Breast epithelium (tissue), 4 donors: ENCODE measurements at regions not wholly inside any gene's neighbourhood (a gene's known extent, or its start where the extent isn't known, plus 50 kb on each side); places are given as distances from the start of the nearest gene placed in this dataset.

Experiments
- DNase-seq, 2 donors: peaks; one replicate each; pipeline ENCODE4 v3.0.0-alpha.2; 2019; ENCODE audit warnings: low spot score in 2 of 2
- H3K27ac ChIP-seq, 2 donors: fragments of 200-600 bp; sonication (generic) in 1 of 2; one replicate each; pipeline ENCODE4 v1.5.1; 2016 to 2019; ENCODE audit warnings: mild to moderate bottlenecking in 1 of 2
- H3K27me3 ChIP-seq, 2 donors: fragments of 200-600 bp; sonication (generic) in 1 of 2; one replicate each; pipeline versions ENCODE4 v1.5.1 to v1.6.0; 2017 to 2019; ENCODE audit warnings: control low read depth in 1 of 2, mild to moderate bottlenecking in 1 of 2
- H3K36me3 ChIP-seq: fragments of 200-600 bp; one replicate; pipeline ENCODE4 v1.5.1; 2019
- H3K4me1 ChIP-seq, 2 donors: fragments of 200-600 bp; sonication (generic); one replicate each; pipeline ENCODE4 v1.5.1; 2016 to 2019; ENCODE audit warnings: control low read depth in 1 of 2
- H3K4me3 ChIP-seq, 3 donors: fragments of 200-600 bp; sonication (generic); 1 replicate in 2 of 3; 2 replicates in 1 of 3; pipeline ENCODE4 v1.5.1; 2016 to 2019; ENCODE audit warnings: mild to moderate bottlenecking in 3 of 3, moderate library complexity in 2 of 3
- H3K9me3 ChIP-seq, 2 donors: fragments of 200-600 bp; sonication (generic) in 1 of 2; one replicate each; pipeline ENCODE4 v1.5.1; 2016 to 2019; ENCODE audit warnings: control low read depth in 1 of 2
- POLR2A ChIP-seq: fragments of 450-650 bp; IDR thresholded peaks from one replicate; pipeline ENCODE4 v1.6.1; 2016; ENCODE audit warnings: antibody characterized with exemption, mild to moderate bottlenecking, moderate library complexity
- POLR2AphosphoS5 ChIP-seq, 3 donors: sonication (generic); formaldehyde crosslinking; IDR thresholded peaks; one replicate each; pipeline ENCODE4 v1.6.1; 2017; ENCODE audit warnings: antibody characterized with exemption in 3 of 3
- intact Hi-C: fragments of 100-400 bp; cut with DNase I; formaldehyde crosslinking; loops from one replicate; pipeline ENCODE4 v1.15.1; 2023; ENCODE audit warnings: low total_unique reads
- TF ChIP-seq, protein P1 (sequence below), 3 donors: fragments of 450-650 bp; IDR thresholded peaks; one replicate each; pipeline ENCODE4 v1.5.1; 2016 to 2017; ENCODE audit warnings: antibody characterized with exemption in 3 of 3, mild to moderate bottlenecking in 3 of 3, moderate library complexity in 3 of 3

DNA sequence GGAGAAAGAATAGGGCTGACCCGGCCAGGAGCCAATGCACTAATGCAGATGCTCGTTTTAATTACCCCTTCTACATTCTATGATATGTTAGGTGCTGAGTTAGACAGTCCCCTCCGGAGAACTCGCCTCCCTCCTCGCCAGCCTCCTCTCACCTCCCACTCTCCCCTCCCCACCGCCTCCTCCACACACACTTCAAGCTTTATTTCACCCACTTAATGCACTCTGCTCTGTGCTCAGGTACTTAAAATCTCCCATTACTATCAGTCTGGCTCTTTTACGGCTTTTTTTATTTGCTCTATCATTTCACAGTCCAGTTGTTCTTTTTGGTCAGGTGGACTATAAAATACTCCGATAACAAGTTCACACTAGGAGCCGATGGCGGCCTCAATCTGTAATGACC is 231.6 kb downstream of the TEX36 start:
- no peak overlapping the region for H3K27ac ChIP-seq
- intact Hi-C loops, result no loop called here

DNA sequence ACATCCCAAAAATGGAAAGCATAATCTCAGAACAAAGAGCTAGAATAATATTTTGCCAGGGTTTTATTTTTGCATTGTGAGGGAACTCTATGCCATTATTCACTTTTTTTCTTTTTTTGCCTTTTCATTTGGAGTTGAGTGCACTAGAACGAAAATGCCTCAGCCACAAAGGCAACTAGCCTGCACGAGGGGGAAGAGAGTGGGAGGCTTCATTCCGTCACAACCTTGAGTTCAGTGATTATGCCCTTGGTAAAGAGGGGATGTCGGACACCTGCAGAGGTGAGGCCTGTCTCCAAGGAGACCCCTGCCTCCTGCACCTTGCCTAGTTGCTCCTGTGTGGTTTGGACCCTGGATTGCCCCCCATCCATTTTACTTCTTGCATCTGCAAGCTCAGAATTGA is 232.7 kb downstream of the TEX36 start:
- no peak for DNase-seq
- no peak for TF ChIP-seq POLR2A
- TF ChIP-seq, protein P1, sequence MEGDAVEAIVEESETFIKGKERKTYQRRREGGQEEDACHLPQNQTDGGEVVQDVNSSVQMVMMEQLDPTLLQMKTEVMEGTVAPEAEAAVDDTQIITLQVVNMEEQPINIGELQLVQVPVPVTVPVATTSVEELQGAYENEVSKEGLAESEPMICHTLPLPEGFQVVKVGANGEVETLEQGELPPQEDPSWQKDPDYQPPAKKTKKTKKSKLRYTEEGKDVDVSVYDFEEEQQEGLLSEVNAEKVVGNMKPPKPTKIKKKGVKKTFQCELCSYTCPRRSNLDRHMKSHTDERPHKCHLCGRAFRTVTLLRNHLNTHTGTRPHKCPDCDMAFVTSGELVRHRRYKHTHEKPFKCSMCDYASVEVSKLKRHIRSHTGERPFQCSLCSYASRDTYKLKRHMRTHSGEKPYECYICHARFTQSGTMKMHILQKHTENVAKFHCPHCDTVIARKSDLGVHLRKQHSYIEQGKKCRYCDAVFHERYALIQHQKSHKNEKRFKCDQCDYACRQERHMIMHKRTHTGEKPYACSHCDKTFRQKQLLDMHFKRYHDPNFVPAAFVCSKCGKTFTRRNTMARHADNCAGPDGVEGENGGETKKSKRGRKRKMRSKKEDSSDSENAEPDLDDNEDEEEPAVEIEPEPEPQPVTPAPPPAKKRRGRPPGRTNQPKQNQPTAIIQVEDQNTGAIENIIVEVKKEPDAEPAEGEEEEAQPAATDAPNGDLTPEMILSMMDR (IDR thresholded peaks at IDR 0.05), result no peak
- TF ChIP-seq POLR2AphosphoS5 (IDR thresholded peaks at IDR 0.05), result no peak
- no peaks in the 10 kb centered on the region for H3K36me3 ChIP-seq
- intact Hi-C loops, result no loop called here
- H3K4me3 ChIP-seq, result no peak overlapping the region
- H3K27ac ChIP-seq, result no peak overlapping the region
- H3K27me3 ChIP-seq, result no peaks in the 10 kb centered on the region
- H3K4me1 ChIP-seq, result no peaks in the 10 kb centered on the region
- no peaks in the 10 kb centered on the region for H3K9me3 ChIP-seq

More for the DNA sequence above, 231.6 kb downstream of the TEX36 start:
- Histone ChIP-seq H3K36me3 (no peaks in the 10 kb centered on the region), H3K9me3 (no peaks in the 10 kb centered on the region), H3K4me3 (no peak overlapping the region), H3K4me1 (no peaks in the 10 kb centered on the region), H3K27me3 (no peaks in the 10 kb centered on the region)
- TF ChIP-seq POLR2A (no peak), POLR2AphosphoS5 (IDR thresholded peaks at IDR 0.05) (no peak)
- TF ChIP-seq, protein P1 (IDR thresholded peaks at IDR 0.05), result no peak
- no peak for DNase-seq

DNA sequence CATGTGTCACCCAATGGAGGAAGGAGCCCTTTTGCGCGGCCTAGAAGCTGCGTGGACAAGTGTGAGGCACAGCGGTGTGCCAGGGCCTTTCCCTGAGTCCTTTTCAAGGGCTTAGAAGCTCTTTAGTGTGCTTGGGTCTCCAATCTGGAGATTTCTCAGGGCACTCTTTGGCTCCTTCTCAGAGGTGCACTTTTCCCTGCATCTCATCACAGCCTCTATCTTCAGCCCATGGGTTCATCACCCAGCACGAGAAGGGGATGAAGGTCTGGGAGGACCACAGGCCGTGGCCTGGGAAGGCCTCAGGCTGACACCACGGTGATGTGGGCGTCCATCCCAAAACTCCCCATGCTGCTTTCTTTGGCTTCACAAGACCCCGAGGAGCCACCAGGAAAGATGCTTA is 233.4 kb downstream of the TEX36 start:
- Histone ChIP-seq H3K4me3 (no peak overlapping the region), H3K36me3 (no peaks in the 10 kb centered on the region), H3K27ac (no peak overlapping the region), H3K9me3 (no peaks in the 10 kb centered on the region), H3K27me3 (no peaks in the 10 kb centered on the region), H3K4me1 (no peaks in the 10 kb centered on the region)
- DNase-seq, result no peak
- intact Hi-C loops, result no loop called here
- no peak for TF ChIP-seq POLR2A
- TF ChIP-seq, protein P1 (IDR thresholded peaks at IDR 0.05), result no peak
- no peak for TF ChIP-seq POLR2AphosphoS5 (IDR thresholded peaks at IDR 0.05)

DNA sequence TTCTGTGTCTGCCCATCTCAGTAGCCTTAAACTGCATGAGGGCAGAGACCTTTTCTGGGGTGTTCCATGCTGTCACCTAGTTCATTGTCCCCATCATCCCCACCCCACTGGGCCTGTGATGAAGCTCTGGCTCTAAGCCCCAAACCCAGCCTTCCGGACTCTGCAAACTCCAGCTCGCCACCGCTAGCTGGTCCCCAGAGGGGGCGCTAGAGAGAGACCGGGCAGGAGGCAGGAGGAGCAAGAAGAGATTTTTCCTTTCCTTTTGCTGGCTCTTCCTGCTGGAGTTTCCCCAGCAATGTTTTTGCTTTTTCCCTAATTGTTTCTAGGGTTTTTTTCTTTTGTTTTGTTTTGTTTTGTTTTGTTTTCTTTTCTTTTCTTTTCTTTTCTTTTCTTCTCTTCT is 234.4 kb downstream of the TEX36 start:
- TF ChIP-seq POLR2AphosphoS5 (IDR thresholded peaks at IDR 0.05) (no peak), POLR2A (no peak)
- TF ChIP-seq, protein P1 (IDR thresholded peaks at IDR 0.05), result no peak
- Histone ChIP-seq H3K4me1 (no peaks in the 10 kb centered on the region), H3K4me3 (no peak overlapping the region), H3K27me3 (no peaks in the 10 kb centered on the region), H3K27ac (no peak overlapping the region), H3K9me3 (no peaks in the 10 kb centered on the region), H3K36me3 (no peaks in the 10 kb centered on the region)
- DNase-seq, result no peak
- intact Hi-C loops, result no loop called here

DNA sequence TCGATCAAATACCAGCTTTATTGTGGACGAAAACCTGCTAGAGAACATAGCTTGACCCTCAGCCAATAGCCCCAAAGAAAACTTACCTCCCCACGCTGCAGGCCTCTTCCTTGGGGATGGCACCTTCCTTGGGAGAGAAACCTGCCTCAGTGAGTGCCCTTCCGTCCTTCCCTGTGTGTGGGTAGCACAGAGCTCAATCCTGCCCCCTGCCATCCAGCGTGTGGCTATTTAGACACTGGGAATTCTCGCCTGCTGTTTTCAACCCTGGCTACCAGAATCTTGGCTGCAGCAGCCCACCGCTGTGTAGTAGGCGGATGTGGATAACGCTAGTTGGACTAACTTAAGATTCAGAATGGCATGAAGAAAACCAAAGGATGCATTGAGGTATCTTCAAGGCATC is 238.2 kb downstream of the TEX36 start:
- Histone ChIP-seq H3K9me3 (no peaks in the 10 kb centered on the region), H3K4me3 (no peak overlapping the region), H3K4me1 (no peaks in the 10 kb centered on the region), H3K27ac (no peak overlapping the region), H3K27me3 (no peaks in the 10 kb centered on the region), H3K36me3 (no peaks in the 10 kb centered on the region)
- no peak for DNase-seq
- intact Hi-C loops, result no loop called here
- TF ChIP-seq POLR2AphosphoS5 (IDR thresholded peaks at IDR 0.05), result no peak
- TF ChIP-seq, protein P1 (IDR thresholded peaks at IDR 0.05), result no peak
- TF ChIP-seq POLR2A, result no peak
